A673 (cell line): ENCODE measurements at regions not wholly inside any gene's neighbourhood (a gene's known extent, or its start where the extent isn't known, plus 50 kb on each side); places are given as distances from the start of the nearest gene placed in this dataset.

Experiments
- CTCF ChIP-seq: fragments of 300-800, 200-600 bp; sonication (generic); conservative IDR thresholded peaks from 2 replicates; pipeline ENCODE4 v1.5.1; 2017; ENCODE audit warnings: low read depth, mild to moderate bottlenecking, antibody characterized with exemption, low read length, moderate library complexity, mixed read lengths
- EZH2 ChIP-seq: fragments of 200-600 bp; sonication (generic); IDR thresholded peaks from 2 replicates; pipeline ENCODE4 v1.6.1; 2017; ENCODE audit warnings: borderline replicate concordance, low read depth, mild to moderate bottlenecking, mixed read lengths, antibody characterized with exemption, low read length; ENCODE audit not compliant: poor library complexity, severe bottlenecking

- TF ChIP-seq CTCF (no peak), EZH2 (no peak)
Observed at GRCh38 chr3:25367025-25367424, 61.0 kb upstream of the RARB start.
